Stimulated activated CD4-positive, alpha-beta T cell treated with anti-CD3 and anti-CD28 coated beads, Interleukin-4, amount 100 ng/mL, for 1 hour (primary cell): ENCODE measurements at regions not wholly inside any gene's neighbourhood (a gene's known extent, or its start where the extent isn't known, plus 50 kb on each side); places are given as distances from the start of the nearest gene placed in this dataset.
"Not testable (repeated sequence)": the region's sequence is repeated elsewhere in the genome, so short reads cannot be mapped to it uniquely, and the experiment has no call there.

ENCODE experiments used
- DNase-seq: peaks from one replicate; pipeline ENCODE4 v3.0.0-alpha.2; 2020

DNA sequence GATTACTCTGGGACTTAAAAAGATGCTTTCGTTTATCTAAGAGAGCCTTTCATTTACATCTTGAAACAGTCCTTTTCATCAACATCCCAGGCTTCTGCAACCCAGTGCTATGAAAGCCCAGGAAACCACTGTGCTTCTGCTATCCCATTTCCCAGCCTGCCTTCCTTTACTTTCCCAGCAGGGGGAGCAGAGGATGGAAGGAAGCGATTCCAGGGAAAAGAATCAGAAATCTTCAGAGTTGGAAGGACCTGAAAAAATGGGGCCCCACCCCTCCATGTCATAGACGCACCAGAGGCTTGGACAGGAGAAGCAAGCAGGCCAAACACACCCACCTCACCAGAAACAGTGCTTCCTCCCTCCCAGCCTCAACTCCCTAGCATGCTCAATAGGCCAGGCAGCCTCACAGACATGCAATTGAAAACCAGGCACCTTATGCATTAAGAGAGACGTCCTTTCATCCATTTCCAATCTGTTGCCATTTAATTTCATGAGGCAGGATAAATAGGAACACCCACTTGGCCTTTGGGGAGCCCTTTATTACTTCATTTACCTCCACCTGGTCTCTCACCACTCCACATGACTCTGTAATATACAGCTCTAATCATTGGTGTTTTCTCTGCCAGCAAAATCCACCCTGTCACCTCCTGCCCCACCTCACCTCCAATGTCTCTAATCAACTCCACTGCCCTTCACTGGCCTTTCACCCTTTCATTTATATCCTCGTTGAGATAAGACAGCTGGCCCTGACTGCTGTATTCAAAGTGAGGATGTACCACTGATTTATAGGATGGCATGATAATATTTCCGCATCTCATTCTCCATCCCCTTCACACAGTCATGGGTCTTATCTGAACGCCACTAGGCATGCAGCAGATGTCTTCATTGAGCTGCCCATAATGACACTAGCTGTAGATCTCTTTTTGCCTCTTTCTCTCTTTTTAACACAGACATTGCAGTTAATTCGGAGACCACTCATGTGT is 583.9 kb downstream of the NTRK3 start:
- DNase-seq, result no peak

DNA sequence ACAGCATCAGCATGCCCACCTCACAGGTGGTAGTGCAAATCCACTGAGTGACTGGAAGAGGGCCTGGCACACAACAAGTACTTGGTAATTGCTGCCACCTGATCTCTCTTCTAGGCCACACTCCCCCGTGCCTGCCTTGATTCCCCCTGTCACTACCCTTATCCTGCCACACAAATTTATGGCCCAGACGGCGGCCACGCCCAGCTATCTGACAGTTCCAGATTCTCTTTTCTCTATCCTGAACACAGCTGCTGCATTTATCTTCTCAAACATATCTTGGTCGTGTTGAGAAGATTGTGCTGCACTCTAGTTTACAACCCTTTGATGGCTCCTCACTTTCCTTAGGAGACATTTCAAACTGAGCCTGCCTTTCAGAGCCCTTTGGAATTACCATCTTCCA is 585.2 kb downstream of the NTRK3 start:
- DNase-seq, result no peak

- no peak for DNase-seq
Observed at GRCh38 chr15:87669846-87670245, 586.7 kb downstream of the NTRK3 start.

- not testable (repeated sequence) for DNase-seq
Observed at GRCh38 chr15:87668768-87669564, 587.6 kb downstream of the NTRK3 start.

- DNase-seq, result no peak
Observed at GRCh38 chr15:87667643-87668042, 588.9 kb downstream of the NTRK3 start.

DNA sequence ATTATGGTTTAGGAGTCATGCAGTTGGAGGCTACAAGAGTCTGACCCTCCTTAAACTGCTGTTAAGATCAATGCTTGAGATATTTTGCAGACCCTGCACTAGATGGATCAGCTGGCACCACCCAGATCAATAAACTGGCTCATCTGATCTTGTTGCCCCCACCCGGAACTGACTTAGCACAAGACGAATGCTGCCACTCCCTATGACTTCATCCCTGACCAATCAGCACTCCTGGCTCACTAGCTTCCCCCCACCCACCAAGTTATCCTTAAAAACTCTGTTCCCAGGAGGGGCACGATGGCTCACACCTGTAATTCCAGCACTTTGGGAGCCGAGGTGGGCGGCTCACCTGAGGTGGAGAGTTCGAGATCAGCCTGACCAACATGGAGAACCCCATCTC is 594.0 kb downstream of the NTRK3 start:
- DNase-seq, result no peak

GRCh38 chr15:87661454-87662355 is 594.8 kb downstream of the NTRK3 start:
- no peak for DNase-seq

GRCh38 chr15:87660251-87661129 is 596.0 kb downstream of the NTRK3 start:
- DNase-seq, result no peak

- no peak for DNase-seq
Observed at GRCh38 chr15:87656372-87656771, 600.2 kb downstream of the NTRK3 start.

- no peak for DNase-seq
Observed at GRCh38 chr15:87653646-87654045, 602.9 kb downstream of the NTRK3 start.

GRCh38 chr15:87649175-87649574 is 607.4 kb downstream of the NTRK3 start:
- no peak for DNase-seq

- DNase-seq, result no peak
Observed at GRCh38 chr15:87648278-87648677, 608.3 kb downstream of the NTRK3 start.

- no peak for DNase-seq
Observed at GRCh38 chr15:87645723-87646122, 610.8 kb downstream of the NTRK3 start.

GRCh38 chr15:87642997-87643396 is 613.5 kb downstream of the NTRK3 start:
- peak; percentile 8 for DNase-seq

DNA sequence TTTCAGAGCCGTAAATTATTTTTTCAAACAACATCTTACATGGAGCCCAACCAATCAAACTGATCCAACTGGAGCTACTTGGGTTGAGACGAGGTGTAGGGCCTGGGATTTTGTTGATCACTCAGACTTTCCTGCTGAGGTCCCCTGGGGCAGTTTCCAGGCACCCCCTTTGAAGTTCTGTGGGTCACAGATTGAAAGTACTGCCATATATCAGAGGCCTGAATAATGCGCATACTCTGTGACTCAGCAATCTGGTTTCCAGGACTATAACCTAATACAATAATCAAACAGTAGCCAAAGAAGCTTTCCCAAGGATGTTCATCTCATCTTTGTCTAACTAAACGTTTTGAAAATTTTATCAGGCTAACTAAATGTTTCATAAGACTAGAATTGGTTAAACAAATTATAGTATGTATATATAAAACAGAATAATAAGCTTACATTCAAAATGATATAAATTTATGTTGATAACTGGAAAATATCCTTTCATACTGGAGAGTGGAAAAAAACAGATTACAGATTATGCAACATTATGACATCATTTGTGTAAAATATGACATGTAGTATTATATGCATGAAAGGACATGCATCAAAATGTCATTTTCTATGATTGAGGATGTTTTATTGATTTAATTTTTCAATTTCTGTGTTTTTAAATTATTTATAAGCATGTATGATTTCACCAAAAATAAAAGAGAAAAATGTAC is 617.1 kb downstream of the NTRK3 start:
- no peak for DNase-seq

DNA sequence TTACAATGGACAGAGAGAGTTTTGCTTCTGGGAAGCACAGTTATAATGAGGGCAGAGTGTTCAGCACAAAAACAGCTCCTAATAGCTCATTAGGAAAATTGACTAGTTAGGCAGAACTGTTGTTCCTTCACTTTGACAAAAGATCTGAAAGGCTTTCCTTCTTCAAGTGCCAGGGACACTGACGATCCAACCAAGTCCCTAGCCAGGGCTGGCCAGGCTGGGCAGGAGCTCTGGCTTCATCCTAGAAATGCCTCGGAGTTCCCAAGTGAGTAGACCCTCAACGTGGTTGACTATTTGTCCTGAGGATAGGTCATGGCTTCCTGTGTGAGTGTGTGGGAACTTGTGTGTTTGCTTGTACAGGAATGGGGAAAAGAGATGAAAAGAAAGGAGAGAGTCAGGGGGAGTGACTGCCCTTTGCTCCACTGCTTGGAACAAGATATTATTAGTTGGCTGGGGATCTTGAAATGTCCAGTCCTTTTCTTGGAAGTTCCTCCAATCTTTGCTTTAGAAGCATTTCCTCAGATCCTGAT is 617.9 kb downstream of the NTRK3 start:
- DNase-seq, result no peak

GRCh38 chr15:87634361-87634760 is 622.2 kb downstream of the NTRK3 start:
- DNase-seq, result no peak

DNA sequence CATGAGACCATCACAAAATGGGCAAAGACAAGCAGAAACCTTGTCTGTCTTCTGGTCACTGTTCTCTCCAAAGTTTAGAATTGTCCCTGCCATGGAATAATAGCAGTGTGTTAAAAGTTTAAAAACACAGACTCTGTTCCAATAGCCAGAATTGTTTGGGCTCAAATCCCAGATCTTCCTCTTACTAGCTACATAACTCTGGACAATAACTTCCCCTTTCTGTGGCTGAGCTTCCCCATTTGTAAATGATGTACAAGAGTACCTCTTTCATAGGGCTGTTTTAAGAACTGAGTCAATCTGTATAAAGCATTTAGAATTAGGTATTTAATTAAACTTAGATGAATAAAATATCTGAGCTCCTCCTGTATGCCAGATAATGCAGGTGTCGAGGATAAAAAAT is 623.0 kb downstream of the NTRK3 start:
- DNase-seq, result no peak

GRCh38 chr15:87632364-87632763 is 624.2 kb downstream of the NTRK3 start:
- DNase-seq, result no peak

DNA sequence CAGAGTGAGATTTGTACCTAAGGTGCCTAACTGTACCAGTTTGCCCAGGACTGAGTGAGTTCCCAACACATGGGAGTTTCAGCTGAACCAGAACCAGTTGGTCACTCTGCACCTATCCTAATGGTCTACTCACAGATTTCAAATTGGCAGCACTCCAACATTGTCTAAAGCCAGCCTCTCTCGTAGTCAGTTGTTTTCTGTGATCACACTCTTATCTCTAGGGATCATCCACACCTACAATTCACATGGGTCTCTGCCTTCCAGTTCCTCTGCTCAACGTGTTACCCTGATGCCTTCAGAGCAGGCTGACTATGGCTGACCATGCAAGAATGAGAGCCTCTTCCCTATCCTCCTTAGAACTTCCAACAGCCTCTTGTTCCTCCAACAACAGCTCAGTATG is 624.8 kb downstream of the NTRK3 start:
- DNase-seq, result no peak

GRCh38 chr15:87631093-87631492 is 625.4 kb downstream of the NTRK3 start:
- no peak for DNase-seq
